IMR-90 (cell line): ENCODE measurements at regions not wholly inside any gene's neighbourhood (a gene's known extent, or its start where the extent isn't known, plus 50 kb on each side); places are given as distances from the start of the nearest gene placed in this dataset.

Experiments
- ATAC-seq: fragments of 200-7000 bp; cut with Tn5 transposase; 2 replicates; pipeline ENCODE4 v1.9.1; 2020; ENCODE audit warnings: low read depth, mild to moderate bottlenecking, moderate library complexity
- BruUV-seq: library from RNA; stranded (reverse); fragments of 400-500 nt; replicated peaks from 2 replicates; lab custom pipeline; 2021; lab: Mats Ljungman, UMichigan
- CTCF ChIA-PET: fragments of 300-600 bp; formaldehyde crosslinking; extraction: SDS; loops from one replicate; lab custom pipeline; 2021; ENCODE audit warnings: antibody characterized with exemption; lab: Yijun Ruan, JAX
- POLR2A ChIA-PET: fragments of 300-600 bp; sonication (Branson Sonifier 250); formaldehyde crosslinking; loops from one replicate; lab custom pipeline; 2022; ENCODE audit warnings: antibody characterized with exemption; ENCODE audit not compliant: unreplicated experiment; lab: Charles Lee
- DNase-seq: peaks from one replicate; pipeline ENCODE4 v3.0.0; 2013
- H2AFZ ChIP-seq: replicated peaks from 2 replicates; pipeline ENCODE3; 2013; ENCODE audit warnings: low read length, mild to moderate bottlenecking; ENCODE audit not compliant: poor library complexity
- H2AK5ac ChIP-seq: 2 replicates; pipeline ENCODE4 v1.6.1; 2013; ENCODE audit warnings: low read depth, low read length, inconsistent platforms
- H2AK9ac ChIP-seq: replicated peaks from 2 replicates; pipeline ENCODE3; 2013; ENCODE audit warnings: mild to moderate bottlenecking, low read depth, low read length, moderate library complexity; ENCODE audit not compliant: poor library complexity
- H2BK120ac ChIP-seq: 2 replicates; pipeline ENCODE4 v1.6.1; 2013; ENCODE audit warnings: low read depth, low read length, inconsistent platforms
- H2BK15ac ChIP-seq: 3 replicates; pipeline ENCODE4 v1.6.1; 2013; ENCODE audit warnings: low read depth, low read length, inconsistent platforms
- H2BK20ac ChIP-seq: 2 replicates; pipeline ENCODE4 v1.6.1; 2013; ENCODE audit warnings: low read depth, mild to moderate bottlenecking, inconsistent platforms, low read length, moderate library complexity
- H2BK5ac ChIP-seq: 2 replicates; pipeline ENCODE4 v1.6.1; 2013; ENCODE audit warnings: mild to moderate bottlenecking, low read depth, low read length, inconsistent platforms; ENCODE audit not compliant: poor library complexity, severe bottlenecking
- H3K14ac ChIP-seq: replicated peaks from 2 replicates; pipeline ENCODE4 v1.6.1; 2013; ENCODE audit warnings: low read depth, low read length, inconsistent platforms
- H3K18ac ChIP-seq: 2 replicates; pipeline ENCODE4 v1.6.1; 2013; ENCODE audit warnings: low read depth, low read length, control low read depth
- H3K23ac ChIP-seq: 2 replicates; pipeline ENCODE4 v1.6.1; 2013; ENCODE audit warnings: low read depth, low read length, inconsistent platforms
- H3K27ac ChIP-seq: 2 replicates; pipeline ENCODE4 v1.5.1; 2013; ENCODE audit warnings: mild to moderate bottlenecking, control low read depth, low read length; ENCODE audit not compliant: insufficient read depth
- H3K27me3 ChIP-seq: 2 replicates; pipeline ENCODE4 v1.6.1; 2013; ENCODE audit warnings: low read length; ENCODE audit not compliant: control insufficient read depth, insufficient read depth
- H3K36me3 ChIP-seq: 2 replicates; pipeline ENCODE4 v1.6.1; 2013; ENCODE audit warnings: low read length, mixed read lengths; ENCODE audit not compliant: control insufficient read depth, insufficient read depth
- H3K4ac ChIP-seq: 2 replicates; pipeline ENCODE4 v1.6.1; 2013; ENCODE audit warnings: low read depth, low read length, inconsistent platforms
- H3K4me1 ChIP-seq: 2 replicates; pipeline ENCODE4 v1.6.1; 2013; ENCODE audit warnings: low read length, mixed read lengths; ENCODE audit not compliant: control insufficient read depth, insufficient read depth
- H3K4me2 ChIP-seq: 2 replicates; pipeline ENCODE4 v1.6.1; 2013; ENCODE audit warnings: low read depth, mild to moderate bottlenecking, control low read depth, low read length, moderate library complexity
- H3K4me3 ChIP-seq: 2 replicates; pipeline ENCODE4 v1.5.1; 2013; ENCODE audit warnings: low read depth, mild to moderate bottlenecking, control low read depth, low read length, moderate library complexity; ENCODE audit not compliant: insufficient read depth
- H3K56ac ChIP-seq: 2 replicates; pipeline ENCODE4 v1.6.1; 2013; ENCODE audit warnings: low read length, inconsistent platforms; ENCODE audit not compliant: insufficient read depth; ENCODE audit errors: extremely low read depth
- H3K79me1 ChIP-seq, 2 experiments: 2 replicates each; pipeline ENCODE4 v1.6.1; 2013; ENCODE audit warnings: low read length in 2 of 2, inconsistent platforms in 1 of 2, low read depth in 1 of 2
- H3K9ac ChIP-seq: 2 replicates; pipeline ENCODE4 v1.6.1; 2013; ENCODE audit warnings: low read depth, low read length, control low read depth
- H3K9me1 ChIP-seq: 2 replicates; pipeline ENCODE4 v1.6.1; 2013; ENCODE audit warnings: low read length, inconsistent platforms; ENCODE audit not compliant: insufficient read depth
- H3K9me3 ChIP-seq: 2 replicates; pipeline ENCODE4 v1.6.1; 2013; ENCODE audit warnings: low read length; ENCODE audit not compliant: control insufficient read depth, insufficient read depth
- H4K20me1 ChIP-seq: 2 replicates; pipeline ENCODE4 v1.6.1; 2013; ENCODE audit warnings: low read length, inconsistent platforms; ENCODE audit not compliant: insufficient read depth
- H4K5ac ChIP-seq: 2 replicates; pipeline ENCODE4 v1.6.1; 2013; ENCODE audit warnings: mild to moderate bottlenecking, low read depth, low read length, control low read depth
- H4K8ac ChIP-seq, 2 experiments: 2 replicates each; pipeline ENCODE4 v1.6.1; 2013; ENCODE audit warnings: low read depth in 2 of 2, low read length in 2 of 2, control low read depth in 1 of 2, inconsistent platforms in 1 of 2
- H4K91ac ChIP-seq: 2 replicates; pipeline ENCODE4 v1.6.1; 2013; ENCODE audit warnings: low read depth, low read length, inconsistent platforms; ENCODE audit not compliant: insufficient read depth
- FOS ChIP-seq: fragments of 150-350 bp; IDR thresholded peaks from 2 replicates; pipeline ENCODE4 v1.6.1; 2016; ENCODE audit warnings: low read depth, low read length
- MAFK ChIP-seq: IDR thresholded peaks from 2 replicates; pipeline ENCODE4 v1.6.1; 2012; ENCODE audit warnings: low read depth, low read length, improper control_type of control experiment
- MAZ ChIP-seq: IDR thresholded peaks from 2 replicates; pipeline ENCODE4 v1.6.1; 2012; ENCODE audit warnings: low read depth, mild to moderate bottlenecking, low read length, improper control_type of control experiment, moderate library complexity, borderline replicate concordance
- MXI1 ChIP-seq: IDR thresholded peaks from 2 replicates; pipeline ENCODE4 v1.6.1; 2012; ENCODE audit warnings: low read depth, mild to moderate bottlenecking, low read length, moderate library complexity, borderline replicate concordance
- NFE2L2 ChIP-seq: fragments of 150-350 bp; IDR thresholded peaks from 2 replicates; pipeline ENCODE4 v1.6.1; 2016; ENCODE audit warnings: low read depth, mild to moderate bottlenecking, low read length
- POLR2A ChIP-seq: IDR thresholded peaks from 2 replicates; pipeline ENCODE4 v1.6.1; 2012; ENCODE audit warnings: mild to moderate bottlenecking, low read depth, low read length
- RCOR1 ChIP-seq: IDR thresholded peaks from 2 replicates; pipeline ENCODE4 v1.6.1; 2012; ENCODE audit warnings: mild to moderate bottlenecking, low read length, improper control_type of control experiment; ENCODE audit not compliant: insufficient replicate concordance
- RFX5 ChIP-seq: IDR thresholded peaks from 2 replicates; pipeline ENCODE4 v1.8.0; 2012; ENCODE audit warnings: low read depth, mild to moderate bottlenecking, low read length, moderate library complexity
- SMC3 ChIP-seq: fragments of 150-350 bp; IDR thresholded peaks from 2 replicates; pipeline ENCODE4 v1.6.1; 2016; ENCODE audit warnings: low read depth, mild to moderate bottlenecking, antibody characterized with exemption, low read length, moderate library complexity
- WGBS, 2 experiments: methylation state at CpG; one replicate each; pipeline versions ENCODE4 v1.1.5 to v1.1.7; 2013; ENCODE audit warnings: missing lambda C conversion rate in 2 of 2; ENCODE audit not compliant: insufficient read length in 1 of 2; ENCODE audit errors: extremely low coverage in 2 of 2; 5-methylcytosine and 5-hydroxymethylcytosine counted together
- dilution Hi-C: fragments of 300-500 bp; cut with HindIII; formaldehyde crosslinking; loops from one replicate; pipeline ENCODE4 v1.14.3; 2018; ENCODE audit warnings: low sequenced_read_pairs; ENCODE audit not compliant: unreplicated experiment
- in situ Hi-C: fragments of 300-500 bp; cut with MboI; formaldehyde crosslinking; loops from 3 replicates; pipeline ENCODE4 v1.14.3; 2019; ENCODE audit warnings: low sequenced_read_pairs, inconsistent platforms, mixed read lengths
- intact Hi-C: fragments of 100-400 bp; cut with micrococcal nuclease; formaldehyde crosslinking; loops from 2 replicates; pipeline ENCODE4 v1.10.0; 2022
- TF ChIP-seq, protein P1 (sequence below): conservative IDR thresholded peaks from 2 replicates; pipeline ENCODE4 v1.5.1; 2012; ENCODE audit warnings: mild to moderate bottlenecking, low read depth, low read length, improper control_type of control experiment
- TF ChIP-seq, protein P2 (sequence below): fragments of 150-350 bp; IDR thresholded peaks from 2 replicates; pipeline ENCODE4 v1.6.1; 2016; ENCODE audit warnings: low read depth, mild to moderate bottlenecking, low read length, moderate library complexity, borderline replicate concordance

DNA sequence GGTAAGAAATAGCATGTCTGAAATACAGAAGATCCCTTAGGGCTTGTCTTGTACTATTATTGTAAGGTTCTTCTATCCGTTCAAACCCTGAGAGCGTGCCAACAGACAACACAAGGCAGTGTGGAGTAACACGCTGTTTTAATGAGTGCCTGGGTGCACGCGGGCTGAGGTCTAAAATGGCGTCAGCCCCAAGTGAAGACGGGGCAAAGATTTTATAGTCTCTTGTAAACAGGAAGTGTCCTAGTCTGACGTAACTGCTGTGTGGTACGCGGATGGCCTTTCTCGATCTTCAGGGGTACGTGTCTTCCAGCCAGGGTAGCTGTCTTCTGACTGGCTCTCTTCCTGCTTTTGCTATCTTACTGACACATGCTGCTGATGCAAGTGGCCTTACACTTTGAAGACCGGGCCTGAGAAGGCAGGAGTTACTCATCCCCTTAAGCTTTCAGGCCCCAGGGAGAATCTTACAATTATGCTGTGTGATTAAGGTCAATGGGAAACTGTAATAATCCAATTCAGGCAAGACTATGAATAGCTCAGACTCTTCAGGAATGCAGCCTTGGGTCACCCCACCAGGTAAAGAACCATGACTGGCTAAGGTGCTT, 1812.0 kb upstream of the CDH9 start:
- Histone ChIP-seq H2BK15ac (no peak overlapping the region), H3K18ac (no peak overlapping the region), H3K4me1 (no peaks in the 10 kb centered on the region), H3K27ac (no peak overlapping the region), H3K4me2 (no peak overlapping the region), H3K9me3 (peaks cover 8% of the 10 kb centered on the region), H2BK120ac (no peak overlapping the region), H3K4ac (no peak overlapping the region), H4K91ac (no peak overlapping the region), H4K8ac (no peak overlapping the region), H3K4me3 (no peak overlapping the region), H3K56ac (no peak overlapping the region), H3K23ac (no peak overlapping the region), H3K9ac (no peak overlapping the region), H3K9me1 (no peaks in the 10 kb centered on the region), H4K20me1 (no peaks in the 10 kb centered on the region), H2BK20ac (no peak overlapping the region), H3K14ac (no peak overlapping the region), H2BK5ac (no peak overlapping the region), H2AK9ac (no peak overlapping the region), H3K36me3 (no peaks in the 10 kb centered on the region), H4K5ac (no peak overlapping the region), H2AK5ac (no peak overlapping the region), H3K27me3 (no peaks in the 10 kb centered on the region), H2AFZ (no peak overlapping the region), H3K79me1 (no peaks in the 10 kb centered on the region)
- in situ Hi-C loops = no loop called here
- DNase-seq = no peak
- dilution Hi-C loops = no loop called here
- POLR2A ChIA-PET = no interaction called here
- BruUV-seq = no TSS peak
- CTCF ChIA-PET = no interaction called here
- TF ChIP-seq MAFK = no peak
- TF ChIP-seq FOS = no peak
- TF ChIP-seq SMC3 = no peak
- no peak for TF ChIP-seq NFE2L2
- no peak for TF ChIP-seq MAZ
- no peak for TF ChIP-seq MXI1
- TF ChIP-seq RCOR1 = no peak
- TF ChIP-seq, protein P1, sequence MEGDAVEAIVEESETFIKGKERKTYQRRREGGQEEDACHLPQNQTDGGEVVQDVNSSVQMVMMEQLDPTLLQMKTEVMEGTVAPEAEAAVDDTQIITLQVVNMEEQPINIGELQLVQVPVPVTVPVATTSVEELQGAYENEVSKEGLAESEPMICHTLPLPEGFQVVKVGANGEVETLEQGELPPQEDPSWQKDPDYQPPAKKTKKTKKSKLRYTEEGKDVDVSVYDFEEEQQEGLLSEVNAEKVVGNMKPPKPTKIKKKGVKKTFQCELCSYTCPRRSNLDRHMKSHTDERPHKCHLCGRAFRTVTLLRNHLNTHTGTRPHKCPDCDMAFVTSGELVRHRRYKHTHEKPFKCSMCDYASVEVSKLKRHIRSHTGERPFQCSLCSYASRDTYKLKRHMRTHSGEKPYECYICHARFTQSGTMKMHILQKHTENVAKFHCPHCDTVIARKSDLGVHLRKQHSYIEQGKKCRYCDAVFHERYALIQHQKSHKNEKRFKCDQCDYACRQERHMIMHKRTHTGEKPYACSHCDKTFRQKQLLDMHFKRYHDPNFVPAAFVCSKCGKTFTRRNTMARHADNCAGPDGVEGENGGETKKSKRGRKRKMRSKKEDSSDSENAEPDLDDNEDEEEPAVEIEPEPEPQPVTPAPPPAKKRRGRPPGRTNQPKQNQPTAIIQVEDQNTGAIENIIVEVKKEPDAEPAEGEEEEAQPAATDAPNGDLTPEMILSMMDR = no peak
- TF ChIP-seq, protein P2, sequence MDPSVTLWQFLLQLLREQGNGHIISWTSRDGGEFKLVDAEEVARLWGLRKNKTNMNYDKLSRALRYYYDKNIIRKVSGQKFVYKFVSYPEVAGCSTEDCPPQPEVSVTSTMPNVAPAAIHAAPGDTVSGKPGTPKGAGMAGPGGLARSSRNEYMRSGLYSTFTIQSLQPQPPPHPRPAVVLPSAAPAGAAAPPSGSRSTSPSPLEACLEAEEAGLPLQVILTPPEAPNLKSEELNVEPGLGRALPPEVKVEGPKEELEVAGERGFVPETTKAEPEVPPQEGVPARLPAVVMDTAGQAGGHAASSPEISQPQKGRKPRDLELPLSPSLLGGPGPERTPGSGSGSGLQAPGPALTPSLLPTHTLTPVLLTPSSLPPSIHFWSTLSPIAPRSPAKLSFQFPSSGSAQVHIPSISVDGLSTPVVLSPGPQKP = no peak
- TF ChIP-seq POLR2A = no peak
- no peak for TF ChIP-seq RFX5
- WGBS, 2 experiments = 40% methylated on average over 1 of the region's 13 CpGs; no CpG with 5 or more reads in 1 of the 2 experiments
- no peak for ATAC-seq
- intact Hi-C loops = no loop called here
